Loucy (cell line): ENCODE measurements at regions not wholly inside any gene's neighbourhood (a gene's known extent, or its start where the extent isn't known, plus 50 kb on each side); places are given as distances from the start of the nearest gene placed in this dataset.

Experiments used
- EZH2phosphoT487 ChIP-seq: fragments of 200-600 bp; IDR thresholded peaks from 2 replicates; pipeline ENCODE4 v1.6.1; 2018; ENCODE audit warnings: antibody characterized with exemption, mild to moderate bottlenecking, moderate library complexity, borderline replicate concordance
- TF ChIP-seq, protein P1 (sequence below): fragments of 200-600 bp; sonication (generic); conservative IDR thresholded peaks from 2 replicates; pipeline ENCODE4 v1.5.1; 2014; ENCODE audit warnings: mild to moderate bottlenecking, antibody characterized with exemption, low read length

- TF ChIP-seq EZH2phosphoT487: no peak
- TF ChIP-seq, protein P1, sequence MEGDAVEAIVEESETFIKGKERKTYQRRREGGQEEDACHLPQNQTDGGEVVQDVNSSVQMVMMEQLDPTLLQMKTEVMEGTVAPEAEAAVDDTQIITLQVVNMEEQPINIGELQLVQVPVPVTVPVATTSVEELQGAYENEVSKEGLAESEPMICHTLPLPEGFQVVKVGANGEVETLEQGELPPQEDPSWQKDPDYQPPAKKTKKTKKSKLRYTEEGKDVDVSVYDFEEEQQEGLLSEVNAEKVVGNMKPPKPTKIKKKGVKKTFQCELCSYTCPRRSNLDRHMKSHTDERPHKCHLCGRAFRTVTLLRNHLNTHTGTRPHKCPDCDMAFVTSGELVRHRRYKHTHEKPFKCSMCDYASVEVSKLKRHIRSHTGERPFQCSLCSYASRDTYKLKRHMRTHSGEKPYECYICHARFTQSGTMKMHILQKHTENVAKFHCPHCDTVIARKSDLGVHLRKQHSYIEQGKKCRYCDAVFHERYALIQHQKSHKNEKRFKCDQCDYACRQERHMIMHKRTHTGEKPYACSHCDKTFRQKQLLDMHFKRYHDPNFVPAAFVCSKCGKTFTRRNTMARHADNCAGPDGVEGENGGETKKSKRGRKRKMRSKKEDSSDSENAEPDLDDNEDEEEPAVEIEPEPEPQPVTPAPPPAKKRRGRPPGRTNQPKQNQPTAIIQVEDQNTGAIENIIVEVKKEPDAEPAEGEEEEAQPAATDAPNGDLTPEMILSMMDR: no peak
Observed at GRCh38 chr11:80109652-80110051, 668.8 kb upstream of the TENM4 start.
